HEK293 (cell line): ENCODE measurements at regions not wholly inside any gene's neighbourhood (a gene's known extent, or its start where the extent isn't known, plus 50 kb on each side); places are given as distances from the start of the nearest gene placed in this dataset.

Source experiments
- CTCF ChIA-PET: fragments of 350-600 bp; formaldehyde crosslinking; extraction: SDS; loops from one replicate; lab custom pipeline; 2021; ENCODE audit warnings: antibody characterized with exemption; lab: Yijun Ruan, JAX
- POLR2A ChIA-PET: fragments of 300-600 bp; formaldehyde crosslinking; extraction: SDS; loops from one replicate; lab custom pipeline; 2020; ENCODE audit warnings: antibody characterized with exemption, inconsistent platforms; lab: Yijun Ruan, JAX
- H3K27ac ChIP-seq: fragments of 200-500 bp; sonication (Bioruptor generic); 2 replicates; pipeline ENCODE4 v1.5.1; 2014; ENCODE audit warnings: low read depth, low read length, control low read depth, inconsistent platforms; ENCODE audit errors: extremely low read depth
- H3K36me3 ChIP-seq, 2 experiments: fragments of 200-500 bp in 1 of 2; sonication (Bioruptor generic) in 1 of 2; 1 replicate in 1 of 2; 2 replicates in 1 of 2; pipeline ENCODE4 v1.5.1; 2014 to 2017; ENCODE audit warnings: inconsistent platforms in 2 of 2, low read length in 2 of 2; ENCODE audit not compliant: control insufficient read depth in 2 of 2, insufficient read depth in 1 of 2
- H3K4me1 ChIP-seq: fragments of 200-500 bp; sonication (Bioruptor generic); 2 replicates; pipeline ENCODE4 v1.5.1; 2014; ENCODE audit warnings: mild to moderate bottlenecking, low read length, inconsistent platforms; ENCODE audit not compliant: control insufficient read depth, insufficient read depth
- H3K4me3 ChIP-seq: 2 replicates; pipeline ENCODE4 v1.5.1; 2011; ENCODE audit warnings: low read depth, mild to moderate bottlenecking, control low read depth, low read length, moderate library complexity
- H3K9me3 ChIP-seq: fragments of 200-500 bp; sonication (Bioruptor generic); 2 replicates; pipeline ENCODE4 v1.5.1; 2014; ENCODE audit warnings: low read depth, low read length, inconsistent platforms; ENCODE audit not compliant: control insufficient read depth, insufficient read depth
- EGR2 ChIP-seq: fragments of 450-650 bp; formaldehyde crosslinking; IDR thresholded peaks from 2 replicates; pipeline ENCODE4 v1.5.1; 2016; ENCODE audit warnings: low read depth, missing biosample characterization, missing genetic modification characterization
- GLIS1 ChIP-seq: fragments of 450-650 bp; formaldehyde crosslinking; IDR thresholded peaks from 2 replicates; pipeline ENCODE4 v1.5.1; 2016; ENCODE audit warnings: missing biosample characterization, missing genetic modification characterization
- PRDM2 ChIP-seq: fragments of 450-650 bp; formaldehyde crosslinking; IDR thresholded peaks from 2 replicates; pipeline ENCODE4 v1.5.1; 2016; ENCODE audit warnings: missing biosample characterization, missing genetic modification characterization, borderline replicate concordance
- ZBTB49 ChIP-seq: fragments of 450-650 bp; formaldehyde crosslinking; IDR thresholded peaks from 2 replicates; pipeline ENCODE4 v1.5.1; 2016; ENCODE audit warnings: missing biosample characterization, missing genetic modification characterization, low read depth
- ZBTB7A ChIP-seq: fragments of 450-650 bp; formaldehyde crosslinking; IDR thresholded peaks from 2 replicates; pipeline ENCODE4 v1.5.1; 2016; ENCODE audit warnings: low read depth, missing biosample characterization, missing genetic modification characterization
- ZFP41 ChIP-seq: fragments of 450-650 bp; formaldehyde crosslinking; IDR thresholded peaks from 2 replicates; pipeline ENCODE4 v1.5.1; 2016; ENCODE audit warnings: missing biosample characterization, missing genetic modification characterization, borderline replicate concordance
- ZNF138 ChIP-seq: fragments of 450-650 bp; formaldehyde crosslinking; IDR thresholded peaks from 2 replicates; pipeline ENCODE4 v1.5.1; 2016; ENCODE audit warnings: missing biosample characterization, missing genetic modification characterization, borderline replicate concordance
- ZNF157 ChIP-seq: fragments of 450-650 bp; formaldehyde crosslinking; IDR thresholded peaks from 2 replicates; pipeline ENCODE4 v1.5.1; 2016; ENCODE audit warnings: missing biosample characterization, missing genetic modification characterization
- ZNF175 ChIP-seq: fragments of 450-650 bp; formaldehyde crosslinking; IDR thresholded peaks from 2 replicates; pipeline ENCODE4 v1.5.1; 2016; ENCODE audit warnings: missing biosample characterization, missing genetic modification characterization
- ZNF221 ChIP-seq: fragments of 450-650 bp; formaldehyde crosslinking; IDR thresholded peaks from 2 replicates; pipeline ENCODE4 v1.5.1; 2017; ENCODE audit warnings: missing biosample characterization, missing genetic modification characterization, borderline replicate concordance
- ZNF280D ChIP-seq: fragments of 450-650 bp; formaldehyde crosslinking; IDR thresholded peaks from 2 replicates; pipeline ENCODE4 v1.5.1; 2016; ENCODE audit warnings: missing biosample characterization, missing genetic modification characterization
- ZNF302 ChIP-seq: fragments of 450-650 bp; formaldehyde crosslinking; IDR thresholded peaks from 2 replicates; pipeline ENCODE4 v1.5.1; 2016; ENCODE audit warnings: missing biosample characterization, missing genetic modification characterization, low read depth
- ZNF341 ChIP-seq: fragments of 450-650 bp; formaldehyde crosslinking; IDR thresholded peaks from 2 replicates; pipeline ENCODE4; 2016; ENCODE audit warnings: low read depth, missing biosample characterization, missing genetic modification characterization
- ZNF350 ChIP-seq: fragments of 450-650 bp; formaldehyde crosslinking; IDR thresholded peaks from 2 replicates; pipeline ENCODE4 v1.5.0; 2017; ENCODE audit warnings: missing biosample characterization, mild to moderate bottlenecking, missing genetic modification characterization
- ZNF600 ChIP-seq: fragments of 450-650 bp; formaldehyde crosslinking; IDR thresholded peaks from 2 replicates; pipeline ENCODE4 v1.5.1; 2016; ENCODE audit warnings: missing biosample characterization, missing genetic modification characterization
- ZNF654 ChIP-seq: fragments of 450-650 bp; formaldehyde crosslinking; IDR thresholded peaks from 2 replicates; pipeline ENCODE4 v1.5.1; 2016; ENCODE audit warnings: low read depth, missing biosample characterization, missing genetic modification characterization
- ZNF707 ChIP-seq: fragments of 450-650 bp; formaldehyde crosslinking; IDR thresholded peaks from 2 replicates; pipeline ENCODE4 v1.5.1; 2016; ENCODE audit warnings: missing biosample characterization, missing genetic modification characterization
- ZSCAN30 ChIP-seq: fragments of 450-650 bp; IDR thresholded peaks from 2 replicates; pipeline ENCODE4 v1.5.1; 2018; ENCODE audit warnings: missing biosample characterization, mild to moderate bottlenecking, missing genetic modification characterization, moderate library complexity
- TF ChIP-seq, protein P1 (sequence below): fragments of 450-650 bp; formaldehyde crosslinking; IDR thresholded peaks from 2 replicates; pipeline ENCODE4 v1.5.1; 2016; ENCODE audit warnings: missing biosample characterization, missing genetic modification characterization

DNA sequence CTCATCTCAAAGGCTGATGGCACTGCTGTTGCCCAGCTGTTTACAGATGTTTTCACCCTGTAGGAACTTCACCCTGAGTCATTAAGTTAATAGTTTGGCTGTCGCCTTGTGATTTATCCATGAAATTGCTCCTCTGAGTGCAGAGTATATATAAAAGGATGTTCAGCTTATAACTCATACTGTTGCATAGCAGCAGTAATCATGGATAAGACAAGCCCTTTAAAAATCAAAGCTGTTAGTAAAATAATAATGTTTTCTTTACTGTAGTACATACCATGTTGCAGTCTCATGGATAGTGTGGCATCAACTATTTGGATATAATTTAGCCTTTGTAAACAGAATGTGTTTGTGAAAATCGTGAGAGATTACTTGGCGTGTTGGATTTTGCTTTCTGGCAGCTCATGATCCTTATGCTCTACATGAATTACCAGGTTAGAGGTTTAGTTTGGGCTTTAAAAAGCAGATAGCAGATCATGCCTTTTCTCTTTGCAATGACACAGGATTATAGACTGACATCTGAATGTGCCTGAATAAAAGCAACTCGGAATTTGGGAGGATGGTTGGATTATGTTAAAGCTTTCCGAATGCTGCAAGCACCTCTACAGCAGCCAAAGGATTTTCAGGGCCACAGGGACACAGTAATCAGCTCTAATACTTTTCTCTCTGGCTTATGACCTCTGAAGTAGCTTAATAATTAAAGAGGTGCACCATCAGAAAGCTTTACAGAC, 279.7 kb upstream of the ATP2B1 start:
- ChIA-PET CTCF (interaction anchor here (0.6 kb wide), 1 partner anchor 14 kb away, joined by 3 read pairs; no protein-coding TSS in a partner anchor), POLR2A (no interaction called here)
- no peak overlapping the region for H3K27ac ChIP-seq
- no peaks in the 10 kb centered on the region for H3K4me1 ChIP-seq
- H3K4me3 ChIP-seq = no peak overlapping the region
- H3K36me3 ChIP-seq = no peaks in the 10 kb centered on the region
- no peaks in the 10 kb centered on the region for H3K9me3 ChIP-seq
- TF ChIP-seq GLIS1 (tag by site-specific recombination) (no peak), ZSCAN30 (tag by site-specific recombination) (no peak), ZNF350 (tag by site-specific recombination) (no peak), PRDM2 (tag by site-specific recombination) (no peak), ZNF157 (tag by site-specific recombination) (no peak), ZNF138 (tag by site-specific recombination) (no peak), ZNF341 (no peak), ZNF302 (tag by site-specific recombination) (no peak), ZNF654 (tag by site-specific recombination) (no peak), ZNF175 (tag by site-specific recombination) (no peak), ZBTB7A (tag by site-specific recombination) (no peak), ZNF600 (tag by site-specific recombination) (no peak), ZNF221 (tag by site-specific recombination) (no peak), ZNF707 (no peak), ZNF280D (tag by site-specific recombination) (no peak), EGR2 (tag by site-specific recombination) (no peak), ZBTB49 (tag by site-specific recombination) (no peak), ZFP41 (tag by site-specific recombination) (no peak)
- TF ChIP-seq, protein P1, sequence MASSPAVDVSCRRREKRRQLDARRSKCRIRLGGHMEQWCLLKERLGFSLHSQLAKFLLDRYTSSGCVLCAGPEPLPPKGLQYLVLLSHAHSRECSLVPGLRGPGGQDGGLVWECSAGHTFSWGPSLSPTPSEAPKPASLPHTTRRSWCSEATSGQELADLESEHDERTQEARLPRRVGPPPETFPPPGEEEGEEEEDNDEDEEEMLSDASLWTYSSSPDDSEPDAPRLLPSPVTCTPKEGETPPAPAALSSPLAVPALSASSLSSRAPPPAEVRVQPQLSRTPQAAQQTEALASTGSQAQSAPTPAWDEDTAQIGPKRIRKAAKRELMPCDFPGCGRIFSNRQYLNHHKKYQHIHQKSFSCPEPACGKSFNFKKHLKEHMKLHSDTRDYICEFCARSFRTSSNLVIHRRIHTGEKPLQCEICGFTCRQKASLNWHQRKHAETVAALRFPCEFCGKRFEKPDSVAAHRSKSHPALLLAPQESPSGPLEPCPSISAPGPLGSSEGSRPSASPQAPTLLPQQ = no peak
